HCT116 (cell line): ENCODE measurements at regions not wholly inside any gene's neighbourhood (a gene's known extent, or its start where the extent isn't known, plus 50 kb on each side); places are given as distances from the start of the nearest gene placed in this dataset.

ENCODE experiments used
- CEBPB ChIP-seq: IDR thresholded peaks from 2 replicates; pipeline ENCODE4 v1.6.1; 2012; ENCODE audit warnings: low read depth
- CTCF ChIP-seq, 3 experiments: fragments of 200-600 bp in 1 of 3; sonication (generic) in 1 of 3; IDR thresholded peaks in 2 of 3; conservative IDR thresholded peaks in 1 of 3; 2 replicates each; pipeline ENCODE4 v1.5.1; 2012 to 2017; ENCODE audit warnings: low read depth in 2 of 3, low read length in 2 of 3, antibody characterized with exemption in 1 of 3, borderline replicate concordance in 1 of 3, control low read depth in 1 of 3, mild to moderate bottlenecking in 1 of 3, mixed read lengths in 1 of 3, mixed run types in 1 of 3, moderate library complexity in 1 of 3; ENCODE audit not compliant: insufficient read depth in 1 of 3
- ELF1 ChIP-seq: IDR thresholded peaks from 2 replicates; pipeline ENCODE4 v1.6.1; 2012; ENCODE audit warnings: low read depth, borderline replicate concordance
- EZH2 ChIP-seq: fragments of 200-600 bp; sonication (generic); IDR thresholded peaks from 2 replicates; pipeline ENCODE4 v1.6.1; 2017; ENCODE audit warnings: antibody characterized with exemption, mixed run types
- EZH2phosphoT487 ChIP-seq: fragments of 200-600 bp; IDR thresholded peaks from 2 replicates; pipeline ENCODE4 v1.6.1; 2018; ENCODE audit warnings: antibody characterized with exemption, borderline replicate concordance
- JUND ChIP-seq: IDR thresholded peaks from 2 replicates; pipeline ENCODE4 v1.6.1; 2012
- MAX ChIP-seq: IDR thresholded peaks from 2 replicates; pipeline ENCODE4 v1.6.1; 2012
- POLR2A ChIP-seq: IDR thresholded peaks from 2 replicates; pipeline ENCODE4 v1.7.0; 2011; ENCODE audit warnings: borderline replicate concordance; ENCODE audit not compliant: insufficient read depth, insufficient read length; ENCODE audit errors: extremely low read depth
- POLR2AphosphoS5 ChIP-seq: IDR thresholded peaks from 2 replicates; pipeline ENCODE4 v1.6.1; 2011; ENCODE audit warnings: mild to moderate bottlenecking, low read depth, low read length, moderate library complexity
- RAD21 ChIP-seq: IDR thresholded peaks from 2 replicates; pipeline ENCODE4 v1.6.1; 2012; ENCODE audit warnings: low read depth, mild to moderate bottlenecking
- YY1 ChIP-seq: IDR thresholded peaks from 2 replicates; pipeline ENCODE4 v1.6.1; 2011; ENCODE audit warnings: low read length, low read depth, moderate library complexity, mild to moderate bottlenecking; ENCODE audit not compliant: insufficient replicate concordance; ENCODE audit errors: extremely low read depth
- ZBTB33 ChIP-seq: IDR thresholded peaks from 2 replicates; pipeline ENCODE4 v1.6.1; 2011; ENCODE audit warnings: mild to moderate bottlenecking, low read length, moderate library complexity; ENCODE audit not compliant: insufficient replicate concordance; ENCODE audit errors: extremely low read depth
- ZFX ChIP-seq: fragments of 450-650 bp; IDR thresholded peaks from 2 replicates; pipeline ENCODE4 v1.6.1; 2017
- TF ChIP-seq, protein P1 (sequence below): IDR thresholded peaks from 2 replicates; pipeline ENCODE4 v1.6.1; 2012; ENCODE audit warnings: low read depth

DNA sequence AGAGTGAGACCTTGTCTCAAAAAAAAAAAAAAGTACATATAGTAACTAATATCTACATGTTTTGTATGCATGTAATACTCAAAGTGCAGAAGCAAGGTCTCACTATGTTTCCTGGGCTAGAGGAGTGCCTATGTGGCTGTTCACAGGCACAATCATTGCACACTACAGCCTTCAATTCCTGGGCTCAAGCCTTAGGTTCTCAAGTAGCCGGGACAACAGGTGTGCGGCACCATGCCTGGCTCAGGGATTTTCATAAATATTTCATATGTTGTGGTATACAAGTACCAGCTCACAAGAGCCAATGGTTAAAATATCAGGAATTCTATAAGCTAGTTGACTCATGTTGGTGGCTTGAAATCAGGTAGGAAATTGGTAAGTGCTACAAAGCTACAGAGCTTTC, 94.8 kb downstream of the LARP7 start:
- TF ChIP-seq CTCF (IDR thresholded peaks at IDR 0.05 in 2 of 3, conservative IDR thresholded peaks at IDR 0.05 in 1 of 3; ENCODE audit: borderline replicate concordance in 1 of 3, insufficient read depth in 1 of 3, low read depth in 2 of 3, low read length in 2 of 3) (no peak), EZH2phosphoT487 (no peak), ZFX (no peak), MAX (no peak), ZBTB33 (no peak), RAD21 (no peak), POLR2A (no peak), EZH2 (no peak), ELF1 (no peak), JUND (no peak), YY1 (no peak), CEBPB (no peak), POLR2AphosphoS5 (no peak)
- TF ChIP-seq, protein P1, sequence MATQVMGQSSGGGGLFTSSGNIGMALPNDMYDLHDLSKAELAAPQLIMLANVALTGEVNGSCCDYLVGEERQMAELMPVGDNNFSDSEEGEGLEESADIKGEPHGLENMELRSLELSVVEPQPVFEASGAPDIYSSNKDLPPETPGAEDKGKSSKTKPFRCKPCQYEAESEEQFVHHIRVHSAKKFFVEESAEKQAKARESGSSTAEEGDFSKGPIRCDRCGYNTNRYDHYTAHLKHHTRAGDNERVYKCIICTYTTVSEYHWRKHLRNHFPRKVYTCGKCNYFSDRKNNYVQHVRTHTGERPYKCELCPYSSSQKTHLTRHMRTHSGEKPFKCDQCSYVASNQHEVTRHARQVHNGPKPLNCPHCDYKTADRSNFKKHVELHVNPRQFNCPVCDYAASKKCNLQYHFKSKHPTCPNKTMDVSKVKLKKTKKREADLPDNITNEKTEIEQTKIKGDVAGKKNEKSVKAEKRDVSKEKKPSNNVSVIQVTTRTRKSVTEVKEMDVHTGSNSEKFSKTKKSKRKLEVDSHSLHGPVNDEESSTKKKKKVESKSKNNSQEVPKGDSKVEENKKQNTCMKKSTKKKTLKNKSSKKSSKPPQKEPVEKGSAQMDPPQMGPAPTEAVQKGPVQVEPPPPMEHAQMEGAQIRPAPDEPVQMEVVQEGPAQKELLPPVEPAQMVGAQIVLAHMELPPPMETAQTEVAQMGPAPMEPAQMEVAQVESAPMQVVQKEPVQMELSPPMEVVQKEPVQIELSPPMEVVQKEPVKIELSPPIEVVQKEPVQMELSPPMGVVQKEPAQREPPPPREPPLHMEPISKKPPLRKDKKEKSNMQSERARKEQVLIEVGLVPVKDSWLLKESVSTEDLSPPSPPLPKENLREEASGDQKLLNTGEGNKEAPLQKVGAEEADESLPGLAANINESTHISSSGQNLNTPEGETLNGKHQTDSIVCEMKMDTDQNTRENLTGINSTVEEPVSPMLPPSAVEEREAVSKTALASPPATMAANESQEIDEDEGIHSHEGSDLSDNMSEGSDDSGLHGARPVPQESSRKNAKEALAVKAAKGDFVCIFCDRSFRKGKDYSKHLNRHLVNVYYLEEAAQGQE = no peak
